ENCODE measurements at regions not wholly inside any gene's neighbourhood (a gene's known extent, or its start where the extent isn't known, plus 50 kb on each side); places are given as distances from the start of the nearest gene placed in this dataset.

- TF ChIP-seq CTCF (IDR thresholded peaks at IDR 0.05) (no peak), EZH2 (IDR thresholded peaks at IDR 0.05; ENCODE audit: borderline replicate concordance, insufficient read depth, low read depth, low read length, poor library complexity, severe bottlenecking) (no peak)
Observed at GRCh38 chr1:214761030-214761429, 158.0 kb downstream of the CENPF start.
